HepG2 (cell line): ENCODE measurements at regions not wholly inside any gene's neighbourhood (a gene's known extent, or its start where the extent isn't known, plus 50 kb on each side); places are given as distances from the start of the nearest gene placed in this dataset.

Experiments
- ATAC-seq: fragments of 200-7000 bp; cut with Tn5 transposase; 3 replicates; pipeline ENCODE4 v1.9.1; 2020; ENCODE audit warnings: mild to moderate bottlenecking, moderate library complexity
- BruUV-seq: library from RNA; stranded (reverse); fragments of 400-500 nt; replicated peaks from 2 replicates; lab custom pipeline; 2021; lab: Mats Ljungman, UMichigan
- CTCF ChIA-PET: fragments of 300-600 bp; formaldehyde crosslinking; extraction: SDS; loops from one replicate; lab custom pipeline; 2021; ENCODE audit warnings: low total read pairs, inconsistent platforms, low intra/inter-chr PET ratio; lab: Yijun Ruan, JAX
- POLR2A ChIA-PET: fragments of 350-600 bp; sonication (Branson Sonifier 250); formaldehyde crosslinking; loops from one replicate; lab custom pipeline; 2020; ENCODE audit warnings: antibody characterized with exemption, inconsistent platforms; lab: Yijun Ruan, JAX
- DNase-seq: peaks from one replicate; pipeline ENCODE4 v3.0.0-alpha.2; 2015; ENCODE audit warnings: low spot score
- FAIRE-seq: peaks from 3 replicates; lab custom pipeline; 2011; peaks lifted over from hg19 to GRCh38; lab: Jason Lieb, UNC
- H2AFZ ChIP-seq: one replicate; pipeline ENCODE4 v1.6.1; 2011; ENCODE audit warnings: low read length, inconsistent platforms
- H3K27ac ChIP-seq: fragments of 300-600 bp; 3 replicates; pipeline ENCODE4 v1.8.0; 2011; ENCODE audit warnings: mixed run types, mild to moderate bottlenecking, mixed read lengths, low read length, inconsistent platforms; ENCODE audit not compliant: insufficient read depth; ENCODE audit errors: extremely low read length
- H3K27me3 ChIP-seq, 2 experiments: fragments of 200-600 bp in 1 of 2; 2 replicates in 1 of 2; 3 replicates in 1 of 2; pipeline versions ENCODE4 v1.6.0 to v1.8.0; 2011; ENCODE audit warnings: low read length in 2 of 2, mild to moderate bottlenecking in 2 of 2, moderate library complexity in 2 of 2, inconsistent platforms in 1 of 2; ENCODE audit not compliant: insufficient read depth in 2 of 2, control insufficient read depth in 1 of 2
- H3K36me3 ChIP-seq, 2 experiments: fragments of 200-600 bp in 1 of 2; replicated peaks in 1 of 2; 2 replicates in 1 of 2; 3 replicates in 1 of 2; pipeline versions ENCODE4 v1.5.1 to v1.8.0; 2011; ENCODE audit warnings: low read length in 2 of 2, inconsistent platforms in 1 of 2; ENCODE audit not compliant: insufficient read depth in 2 of 2, control insufficient read depth in 1 of 2
- H3K4me1 ChIP-seq: 2 replicates; pipeline ENCODE4 v1.5.1; 2012; ENCODE audit warnings: low read length, inconsistent platforms; ENCODE audit not compliant: insufficient read depth
- H3K4me2 ChIP-seq: 2 replicates; pipeline ENCODE4 v1.6.0; 2011; ENCODE audit warnings: low read depth, low read length, inconsistent platforms
- H3K4me3 ChIP-seq, 3 experiments: fragments of 200-600 bp in 1 of 3; sonication (generic), shearing (Covaris generic) in 1 of 3; replicated peaks in 1 of 3; 2 replicates each; pipeline ENCODE4 v1.5.1; 2011 to 2016; ENCODE audit warnings: low read length in 3 of 3, inconsistent platforms in 2 of 3, low read depth in 2 of 3, mild to moderate bottlenecking in 2 of 3, control low read depth in 1 of 3, mixed read lengths in 1 of 3; ENCODE audit not compliant: insufficient read depth in 1 of 3
- H3K79me2 ChIP-seq: one replicate; pipeline ENCODE4 v1.6.1; 2011; ENCODE audit warnings: low read length, inconsistent platforms; ENCODE audit not compliant: insufficient read depth
- H3K9ac ChIP-seq: 2 replicates; pipeline ENCODE4 v1.6.0; 2011; ENCODE audit warnings: mild to moderate bottlenecking, low read depth, low read length, inconsistent platforms; ENCODE audit not compliant: insufficient read depth
- H3K9me3 ChIP-seq: 2 replicates; pipeline ENCODE4 v1.5.1; 2012; ENCODE audit warnings: mild to moderate bottlenecking, low read length
- H4K20me1 ChIP-seq: 2 replicates; pipeline ENCODE4 v1.6.0; 2011; ENCODE audit warnings: inconsistent platforms, mild to moderate bottlenecking, low read length, moderate library complexity; ENCODE audit not compliant: insufficient read depth
- ATF1 ChIP-seq: IDR thresholded peaks from 2 replicates; pipeline ENCODE4 v1.6.1; 2016; ENCODE audit warnings: mild to moderate bottlenecking, control low read depth
- CAMTA2 ChIP-seq: sonication (generic); formaldehyde crosslinking; IDR thresholded peaks from 2 replicates; pipeline ENCODE4 v1.4.0; 2020; ENCODE audit warnings: mild to moderate bottlenecking, missing genetic modification reagents, borderline replicate concordance
- EZH2 ChIP-seq: conservative IDR thresholded peaks from 2 replicates; pipeline ENCODE4 v1.6.1; 2012; ENCODE audit warnings: mild to moderate bottlenecking, low read depth, low read length, moderate library complexity
- KLF12 ChIP-seq: sonication (generic); formaldehyde crosslinking; IDR thresholded peaks from 2 replicates; pipeline ENCODE4 v1.4.0; 2020; ENCODE audit warnings: missing genetic modification reagents, borderline replicate concordance
- MYC ChIP-seq: sonication (generic); formaldehyde crosslinking; IDR thresholded peaks from 2 replicates; pipeline ENCODE4 v1.9.0; 2021; ENCODE audit warnings: missing genetic modification reagents, borderline replicate concordance
- PTBP1 ChIP-seq: fragments of 200-400 bp; formaldehyde crosslinking; IDR thresholded peaks from 2 replicates; pipeline ENCODE4 v1.6.1; 2018; ENCODE audit warnings: low read length, low read depth; ENCODE audit not compliant: poor library complexity, severe bottlenecking
- SAFB2 ChIP-seq: sonication (generic); formaldehyde crosslinking; IDR thresholded peaks from 2 replicates; pipeline ENCODE4 v1.5.1; 2020; ENCODE audit warnings: missing genetic modification reagents, low read depth, mild to moderate bottlenecking, borderline replicate concordance
- SMARCC2 ChIP-seq: fragments of 450-650 bp; IDR thresholded peaks from 2 replicates; pipeline ENCODE4 v1.6.1; 2017; ENCODE audit warnings: antibody characterized with exemption, mild to moderate bottlenecking
- ZNF230 ChIP-seq: sonication (generic); formaldehyde crosslinking; IDR thresholded peaks from 2 replicates; pipeline ENCODE4 v1.4.0; 2020; ENCODE audit warnings: mild to moderate bottlenecking, missing genetic modification reagents
- ZNF543 ChIP-seq: sonication (generic); formaldehyde crosslinking; IDR thresholded peaks from 2 replicates; pipeline ENCODE4 v1.4.0; 2020; ENCODE audit warnings: mild to moderate bottlenecking, missing genetic modification reagents
- ZNF652 ChIP-seq: IDR thresholded peaks from 2 replicates; pipeline ENCODE4 v1.6.1; 2016; ENCODE audit warnings: low read depth, borderline replicate concordance
- ZNF766 ChIP-seq: sonication (generic); formaldehyde crosslinking; IDR thresholded peaks from 2 replicates; pipeline ENCODE4 v1.5.0; 2020; ENCODE audit warnings: missing genetic modification reagents, borderline replicate concordance
- ZSCAN31 ChIP-seq: sonication (generic); formaldehyde crosslinking; IDR thresholded peaks from 2 replicates; pipeline ENCODE4 v1.5.0; 2020; ENCODE audit warnings: low read depth, mild to moderate bottlenecking, missing genetic modification reagents
- ZSCAN5A ChIP-seq: sonication (generic); formaldehyde crosslinking; IDR thresholded peaks from 2 replicates; pipeline ENCODE4 v1.8.0; 2022; ENCODE audit warnings: mild to moderate bottlenecking, missing genetic modification reagents, borderline replicate concordance
- ZSCAN9 ChIP-seq: IDR thresholded peaks from 2 replicates; pipeline ENCODE4 v1.6.1; 2016; ENCODE audit warnings: borderline replicate concordance
- WGBS: methylation state at CpG from one replicate; pipeline ENCODE4 v1.1.6; 2017; ENCODE audit warnings: low lambda C conversion rate; 5-methylcytosine and 5-hydroxymethylcytosine counted together
- in situ Hi-C: cut with HindIII; loops from 2 replicates; pipeline ENCODE4 v1.10.0; 2017; ENCODE audit warnings: low pct_unique_long_range_greater_than_20kb; ENCODE audit not compliant: extremely low pct_ligation_motif_present
- intact Hi-C: fragments of 100-400 bp; cut with micrococcal nuclease; formaldehyde crosslinking; loops from one replicate; pipeline ENCODE4 v1.10.0; 2022; ENCODE audit not compliant: unreplicated experiment
- TF ChIP-seq, protein P1 (sequence below): sonication (generic); formaldehyde crosslinking; IDR thresholded peaks from 2 replicates; pipeline ENCODE4 v1.8.0; 2022; ENCODE audit warnings: missing genetic modification reagents, mild to moderate bottlenecking, borderline replicate concordance
- TF ChIP-seq, protein P2 (sequence below): sonication (generic); formaldehyde crosslinking; conservative IDR thresholded peaks from 2 replicates; pipeline ENCODE4 v1.8.0; 2022; ENCODE audit warnings: mild to moderate bottlenecking, moderate library complexity, missing genetic modification reagents

DNA sequence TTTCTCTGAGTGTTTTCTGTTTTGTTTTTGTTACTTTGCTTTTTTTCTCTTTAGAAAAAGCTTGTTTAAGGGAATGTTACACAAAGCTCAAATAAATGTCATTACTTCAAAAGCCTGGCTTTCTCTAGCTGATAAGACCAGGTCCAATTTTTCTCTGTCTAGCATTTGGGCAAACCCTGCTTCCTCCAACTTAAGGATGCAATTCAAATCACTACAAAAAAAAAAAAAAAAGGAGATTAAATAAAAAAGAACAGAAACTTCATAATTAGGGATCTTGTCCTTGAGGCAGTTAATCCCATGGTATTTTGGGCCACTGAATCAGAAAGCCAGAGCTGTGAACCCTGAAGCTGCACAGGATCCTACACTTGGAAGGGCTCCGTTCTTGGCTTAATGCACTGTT, 480.8 kb upstream of the KIRREL3 start:
- Histone ChIP-seq H3K9me3 (peaks cover 30% of the 10 kb centered on the region), H3K27ac (no peak overlapping the region), H3K36me3 (no peaks in the 10 kb centered on the region), H3K4me3 (no peak overlapping the region), H3K4me1 (no peaks in the 10 kb centered on the region), H3K9ac (no peak overlapping the region), H3K4me2 (no peak overlapping the region), H2AFZ (no peak overlapping the region), H4K20me1 (no peaks in the 10 kb centered on the region), H3K79me2 (no peaks in the 10 kb centered on the region), H3K27me3 (no peaks in the 10 kb centered on the region)
- no TSS peak for BruUV-seq
- WGBS, result 10% methylated on average over 1 of the region's 1 CpG
- intact Hi-C loops, result no loop called here
- DNase-seq, result no peak
- in situ Hi-C loops, result no loop called here
- FAIRE-seq, result no peak
- ChIA-PET CTCF (no interaction called here), POLR2A (no interaction called here)
- ATAC-seq, result no peak
- TF ChIP-seq MYC (CRISPR knock-in tag), result no peak
- no peak for TF ChIP-seq PTBP1
- TF ChIP-seq CAMTA2, result no peak
- TF ChIP-seq SMARCC2, result no peak
- TF ChIP-seq ZNF652 (CRISPR knock-in tag), result no peak
- no peak for TF ChIP-seq ATF1 (CRISPR knock-in tag)
- TF ChIP-seq ZNF230 (CRISPR knock-in tag), result no peak
- TF ChIP-seq, protein P1, sequence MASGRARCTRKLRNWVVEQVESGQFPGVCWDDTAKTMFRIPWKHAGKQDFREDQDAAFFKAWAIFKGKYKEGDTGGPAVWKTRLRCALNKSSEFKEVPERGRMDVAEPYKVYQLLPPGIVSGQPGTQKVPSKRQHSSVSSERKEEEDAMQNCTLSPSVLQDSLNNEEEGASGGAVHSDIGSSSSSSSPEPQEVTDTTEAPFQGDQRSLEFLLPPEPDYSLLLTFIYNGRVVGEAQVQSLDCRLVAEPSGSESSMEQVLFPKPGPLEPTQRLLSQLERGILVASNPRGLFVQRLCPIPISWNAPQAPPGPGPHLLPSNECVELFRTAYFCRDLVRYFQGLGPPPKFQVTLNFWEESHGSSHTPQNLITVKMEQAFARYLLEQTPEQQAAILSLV (CRISPR knock-in tag), result no peak
- no peak for TF ChIP-seq ZSCAN31 (CRISPR knock-in tag)
- no peak for TF ChIP-seq ZNF543 (CRISPR knock-in tag)
- no peak for TF ChIP-seq EZH2
- TF ChIP-seq SAFB2 (CRISPR knock-in tag), result no peak
- no peak for TF ChIP-seq ZSCAN5A (CRISPR knock-in tag)
- no peak for TF ChIP-seq KLF12
- TF ChIP-seq ZNF766 (CRISPR knock-in tag), result no peak
- TF ChIP-seq, protein P2, sequence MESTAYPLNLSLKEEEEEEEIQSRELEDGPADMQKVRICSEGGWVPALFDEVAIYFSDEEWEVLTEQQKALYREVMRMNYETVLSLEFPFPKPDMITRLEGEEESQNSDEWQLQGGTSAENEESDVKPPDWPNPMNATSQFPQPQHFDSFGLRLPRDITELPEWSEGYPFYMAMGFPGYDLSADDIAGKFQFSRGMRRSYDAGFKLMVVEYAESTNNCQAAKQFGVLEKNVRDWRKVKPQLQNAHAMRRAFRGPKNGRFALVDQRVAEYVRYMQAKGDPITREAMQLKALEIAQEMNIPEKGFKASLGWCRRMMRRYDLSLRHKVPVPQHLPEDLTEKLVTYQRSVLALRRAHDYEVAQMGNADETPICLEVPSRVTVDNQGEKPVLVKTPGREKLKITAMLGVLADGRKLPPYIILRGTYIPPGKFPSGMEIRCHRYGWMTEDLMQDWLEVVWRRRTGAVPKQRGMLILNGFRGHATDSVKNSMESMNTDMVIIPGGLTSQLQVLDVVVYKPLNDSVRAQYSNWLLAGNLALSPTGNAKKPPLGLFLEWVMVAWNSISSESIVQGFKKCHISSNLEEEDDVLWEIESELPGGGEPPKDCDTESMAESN (CRISPR knock-in tag), result no peak
- TF ChIP-seq ZSCAN9 (CRISPR knock-in tag), result no peak
